PC-3 (cell line): ENCODE measurements at regions not wholly inside any gene's neighbourhood (a gene's known extent, or its start where the extent isn't known, plus 50 kb on each side); places are given as distances from the start of the nearest gene placed in this dataset.

Experiments used
- ATAC-seq: fragments of 200-7000 bp; cut with Tn5 transposase; 2 replicates; pipeline ENCODE4 v1.9.1; 2020; ENCODE audit warnings: mild to moderate bottlenecking, moderate library complexity
- BruUV-seq: library from RNA; stranded (reverse); fragments of 400-500 nt; replicated peaks from 2 replicates; lab custom pipeline; 2021; lab: Mats Ljungman, UMichigan
- CTCF ChIA-PET: fragments of 300-600 bp; sonication (Branson Sonifier 250); formaldehyde crosslinking; loops from one replicate; lab custom pipeline; 2022; ENCODE audit warnings: antibody characterized with exemption; lab: Charles Lee
- POLR2A ChIA-PET: fragments of 300-600 bp; sonication (Branson Sonifier 250); formaldehyde crosslinking; loops from one replicate; lab custom pipeline; 2022; ENCODE audit warnings: antibody characterized with exemption; ENCODE audit not compliant: unreplicated experiment; lab: Charles Lee
- DNase-seq: peaks from one replicate; pipeline ENCODE4 v3.0.0-alpha.2; 2015
- H2AFZ ChIP-seq: fragments of 300-600 bp; sonication (generic); 2 replicates; pipeline ENCODE4 v1.6.0; 2016; ENCODE audit warnings: antibody characterized with exemption, low read length
- H3F3A ChIP-seq: fragments of 300-600 bp; sonication (generic); one replicate; pipeline ENCODE4 v1.6.0; 2017; ENCODE audit warnings: antibody characterized with exemption, low read length, control low read depth, mild to moderate bottlenecking; ENCODE audit not compliant: unreplicated experiment
- H3K27ac ChIP-seq: fragments of 300-600 bp; sonication (generic); 2 replicates; pipeline ENCODE4 v1.5.1; 2016; ENCODE audit warnings: mild to moderate bottlenecking, low read length
- H3K27me3 ChIP-seq: fragments of 300-600 bp; sonication (generic); 2 replicates; pipeline ENCODE4 v1.6.1; 2016; ENCODE audit warnings: low read length, mixed read lengths
- H3K36me3 ChIP-seq: fragments of 300-600 bp; sonication (generic); 2 replicates; pipeline ENCODE4 v1.6.1; 2016; ENCODE audit warnings: low read depth, mixed run types, low read length, mixed read lengths
- H3K4me1 ChIP-seq: fragments of 300-600 bp; sonication (generic); 2 replicates; pipeline ENCODE4 v1.5.1; 2016; ENCODE audit warnings: low read length; ENCODE audit not compliant: insufficient read depth
- H3K4me2 ChIP-seq: fragments of 300-600 bp; sonication (generic); 2 replicates; pipeline ENCODE4 v1.6.0; 2016; ENCODE audit warnings: low read length
- H3K4me3 ChIP-seq: fragments of 300-600 bp; sonication (generic); 2 replicates; pipeline ENCODE4 v1.5.1; 2016; ENCODE audit warnings: mild to moderate bottlenecking, low read length, mixed read lengths
- H3K79me2 ChIP-seq: fragments of 300-600 bp; sonication (generic); 2 replicates; pipeline ENCODE4 v1.6.1; 2017; ENCODE audit warnings: low read length, mixed read lengths
- H3K9ac ChIP-seq: fragments of 300-600 bp; sonication (generic); 2 replicates; pipeline ENCODE4 v1.6.0; 2016; ENCODE audit warnings: mild to moderate bottlenecking, low read length
- H3K9me2 ChIP-seq: fragments of 300-600 bp; sonication (generic); replicated peaks from 2 replicates; pipeline ENCODE4 v1.6.1; 2016; ENCODE audit warnings: mixed run types, low read length, mixed read lengths
- H3K9me3 ChIP-seq: fragments of 300-600 bp; sonication (generic); 2 replicates; pipeline ENCODE4 v1.6.1; 2016; ENCODE audit warnings: low read length, mixed read lengths
- H4K20me1 ChIP-seq: fragments of 300-600 bp; sonication (generic); 2 replicates; pipeline ENCODE4 v1.6.1; 2016; ENCODE audit warnings: low read length, mixed read lengths
- CTCF ChIP-seq: fragments of 300-600 bp; sonication (generic); conservative IDR thresholded peaks from 2 replicates; pipeline ENCODE4 v1.5.1; 2017; ENCODE audit warnings: antibody characterized with exemption, low read depth, mild to moderate bottlenecking, low read length
- EZH2 ChIP-seq: fragments of 300-600 bp; sonication (generic); IDR thresholded peaks from one replicate; pipeline ENCODE4 v1.6.1; 2017; ENCODE audit warnings: antibody characterized with exemption, mild to moderate bottlenecking, low read length; ENCODE audit not compliant: unreplicated experiment
- EZH2phosphoT487 ChIP-seq: fragments of 300-600 bp; sonication (generic); IDR thresholded peaks from 2 replicates; pipeline ENCODE4 v1.6.1; 2018; ENCODE audit warnings: mild to moderate bottlenecking, antibody characterized with exemption, low read length, borderline replicate concordance
- intact Hi-C: fragments of 100-400 bp; cut with micrococcal nuclease; formaldehyde crosslinking; loops from 2 replicates; pipeline ENCODE4 v1.9.0; 2023

- no TSS peak for BruUV-seq
- no peak overlapping the region for H2AFZ ChIP-seq
- no peaks in the 10 kb centered on the region for H3K79me2 ChIP-seq
- ATAC-seq (no peak), DNase-seq (no peak)
- H3K27me3 ChIP-seq = no peaks in the 10 kb centered on the region
- no peak overlapping the region for H3K9ac ChIP-seq
- no peaks in the 10 kb centered on the region for H3F3A ChIP-seq
- H4K20me1 ChIP-seq = no peaks in the 10 kb centered on the region
- no peak overlapping the region for H3K27ac ChIP-seq
- CTCF ChIA-PET = no interaction called here
- intact Hi-C loops = no loop called here
- H3K4me2 ChIP-seq = no peak overlapping the region
- TF ChIP-seq EZH2 (no peak), CTCF (no peak), EZH2phosphoT487 (no peak)
- no peak overlapping the region for H3K4me3 ChIP-seq
- H3K4me1 ChIP-seq = no peaks in the 10 kb centered on the region
- no peaks in the 10 kb centered on the region for H3K36me3 ChIP-seq
- no peaks in the 10 kb centered on the region for H3K9me3 ChIP-seq
- POLR2A ChIA-PET = no interaction called here
- H3K9me2 ChIP-seq = no peaks in the 10 kb centered on the region
These were observed 107.6 kb upstream of the MPDZ start for GRCh38 chr9:13386935-13387733.

- TF ChIP-seq EZH2 (no peak), EZH2phosphoT487 (no peak), CTCF (no peak)
- Histone ChIP-seq H3K4me2 (no peak overlapping the region), H3K27ac (no peak overlapping the region), H2AFZ (no peak overlapping the region), H3K27me3 (no peaks in the 10 kb centered on the region), H3K4me3 (no peak overlapping the region), H3K36me3 (no peaks in the 10 kb centered on the region), H3K4me1 (no peaks in the 10 kb centered on the region), H3K79me2 (no peaks in the 10 kb centered on the region), H4K20me1 (no peaks in the 10 kb centered on the region), H3K9ac (no peak overlapping the region), H3F3A (no peaks in the 10 kb centered on the region), H3K9me3 (no peaks in the 10 kb centered on the region), H3K9me2 (no peaks in the 10 kb centered on the region)
- ATAC-seq (no peak), DNase-seq (no peak)
- intact Hi-C loops = no loop called here
- ChIA-PET CTCF (no interaction called here), POLR2A (no interaction called here)
- BruUV-seq = no TSS peak
These were observed 106.8 kb upstream of the MPDZ start for GRCh38 chr9:13386316-13386715.

- POLR2A ChIA-PET = no interaction called here
- Histone ChIP-seq H3K9me3 (no peaks in the 10 kb centered on the region), H3K4me1 (no peaks in the 10 kb centered on the region), H3F3A (no peaks in the 10 kb centered on the region), H3K79me2 (no peaks in the 10 kb centered on the region), H3K27me3 (no peaks in the 10 kb centered on the region), H4K20me1 (no peaks in the 10 kb centered on the region), H3K4me2 (no peak overlapping the region), H3K27ac (no peak overlapping the region), H2AFZ (no peak overlapping the region), H3K36me3 (no peaks in the 10 kb centered on the region), H3K9ac (no peak overlapping the region), H3K9me2 (no peaks in the 10 kb centered on the region), H3K4me3 (no peak overlapping the region)
- ATAC-seq (no peak), DNase-seq (no peak)
- BruUV-seq = no TSS peak
- intact Hi-C loops = no loop called here
- TF ChIP-seq EZH2 (no peak), EZH2phosphoT487 (no peak), CTCF (no peak)
- CTCF ChIA-PET = no interaction called here
These were observed 104.4 kb upstream of the MPDZ start for GRCh38 chr9:13383855-13384254.
